ENCODE measurements at regions not wholly inside any gene's neighbourhood (a gene's known extent, or its start where the extent isn't known, plus 50 kb on each side); places are given as distances from the start of the nearest gene placed in this dataset.

DNA sequence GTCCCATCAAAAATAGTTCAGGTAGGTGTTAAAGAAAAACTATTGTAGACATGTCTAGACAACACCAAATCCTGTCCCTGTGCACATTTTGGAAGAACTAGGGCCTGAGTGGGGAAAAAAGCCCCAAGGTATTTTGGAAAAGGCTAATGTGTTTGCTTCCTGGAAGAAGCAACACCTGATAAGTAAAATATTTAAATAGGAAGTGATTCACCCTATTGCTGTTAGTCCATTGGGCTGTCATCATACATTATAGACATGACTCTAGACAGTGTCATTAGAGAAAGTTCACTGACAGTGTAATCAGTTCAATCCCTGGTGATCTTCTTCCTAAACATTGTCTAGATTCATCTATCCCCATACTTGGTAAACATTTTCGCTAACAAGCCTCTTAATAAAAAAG lies 465.3 kb downstream of the CBLN4 start:
- TF ChIP-seq, protein P1, sequence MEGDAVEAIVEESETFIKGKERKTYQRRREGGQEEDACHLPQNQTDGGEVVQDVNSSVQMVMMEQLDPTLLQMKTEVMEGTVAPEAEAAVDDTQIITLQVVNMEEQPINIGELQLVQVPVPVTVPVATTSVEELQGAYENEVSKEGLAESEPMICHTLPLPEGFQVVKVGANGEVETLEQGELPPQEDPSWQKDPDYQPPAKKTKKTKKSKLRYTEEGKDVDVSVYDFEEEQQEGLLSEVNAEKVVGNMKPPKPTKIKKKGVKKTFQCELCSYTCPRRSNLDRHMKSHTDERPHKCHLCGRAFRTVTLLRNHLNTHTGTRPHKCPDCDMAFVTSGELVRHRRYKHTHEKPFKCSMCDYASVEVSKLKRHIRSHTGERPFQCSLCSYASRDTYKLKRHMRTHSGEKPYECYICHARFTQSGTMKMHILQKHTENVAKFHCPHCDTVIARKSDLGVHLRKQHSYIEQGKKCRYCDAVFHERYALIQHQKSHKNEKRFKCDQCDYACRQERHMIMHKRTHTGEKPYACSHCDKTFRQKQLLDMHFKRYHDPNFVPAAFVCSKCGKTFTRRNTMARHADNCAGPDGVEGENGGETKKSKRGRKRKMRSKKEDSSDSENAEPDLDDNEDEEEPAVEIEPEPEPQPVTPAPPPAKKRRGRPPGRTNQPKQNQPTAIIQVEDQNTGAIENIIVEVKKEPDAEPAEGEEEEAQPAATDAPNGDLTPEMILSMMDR (IDR thresholded peaks at IDR 0.05; ENCODE audit: extremely low read depth, insufficient read depth, missing control alignments): no peak
- DNase-seq (ENCODE audit: low spot score): no peak
- in situ Hi-C loops (cut with MboI; ENCODE audit: low pct_unique_long_range_greater_than_20kb, low sequenced_read_pairs, unreplicated experiment): no loop called here

DNA sequence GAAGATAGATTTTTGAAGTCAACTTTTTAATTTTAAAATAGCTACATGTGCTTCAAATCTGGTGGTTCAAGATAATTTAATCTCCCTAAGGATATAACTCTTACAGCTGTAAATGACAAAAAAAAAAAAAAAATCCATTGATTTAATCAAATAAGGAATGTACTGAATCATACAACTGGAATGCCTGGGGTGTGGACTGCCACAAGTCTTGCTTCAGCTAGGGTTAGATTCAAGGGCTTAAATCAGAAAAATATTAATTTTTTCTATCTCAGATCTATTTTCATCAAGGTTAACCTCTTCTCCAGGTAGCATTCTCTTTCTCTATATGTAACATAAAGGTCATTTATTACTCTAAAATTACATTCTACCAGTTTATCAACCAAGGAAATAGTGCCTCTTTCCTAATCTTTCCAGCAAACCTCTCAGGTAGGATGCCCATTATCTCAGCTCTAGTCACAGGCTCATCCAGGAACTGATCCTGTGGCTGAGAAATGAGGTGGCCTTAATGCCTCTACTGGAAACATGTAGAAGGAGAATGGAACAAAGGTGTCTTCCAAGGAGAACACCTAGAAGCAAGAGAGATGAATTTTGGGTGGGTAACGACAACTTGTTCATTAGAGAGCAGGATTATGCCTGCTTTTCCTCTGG lies 466.9 kb downstream of the CBLN4 start:
- in situ Hi-C loops (cut with MboI; ENCODE audit: low pct_unique_long_range_greater_than_20kb, low sequenced_read_pairs, unreplicated experiment): no loop called here

DNA sequence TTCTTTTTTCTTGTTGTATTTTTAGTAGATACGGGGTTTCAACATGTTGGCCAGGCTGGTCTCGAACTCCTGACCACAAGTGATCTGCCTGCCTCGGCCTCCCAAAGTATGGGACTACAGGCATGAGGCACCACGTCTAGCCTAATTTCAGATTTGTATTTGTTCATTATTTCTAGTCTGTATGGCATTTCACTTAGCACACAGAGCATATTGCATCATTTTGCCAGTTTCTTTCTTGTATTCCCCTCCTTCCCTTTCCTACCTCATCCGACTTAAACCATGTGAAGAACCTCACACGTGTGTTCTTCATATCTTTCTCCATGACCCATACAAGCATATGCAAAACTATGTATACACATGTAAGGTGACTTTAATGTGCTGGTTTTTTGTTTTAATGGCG lies 470.0 kb downstream of the CBLN4 start:
- TF ChIP-seq, protein P1 (IDR thresholded peaks at IDR 0.05; ENCODE audit: extremely low read depth, insufficient read depth, missing control alignments): no peak
- DNase-seq (ENCODE audit: low spot score): no peak
- in situ Hi-C loops (cut with MboI; ENCODE audit: low pct_unique_long_range_greater_than_20kb, low sequenced_read_pairs, unreplicated experiment): no loop called here

More for the DNA sequence above, 466.9 kb downstream of the CBLN4 start:
- no peak for DNase-seq (ENCODE audit: low spot score)
- TF ChIP-seq, protein P1 (IDR thresholded peaks at IDR 0.05; ENCODE audit: extremely low read depth, insufficient read depth, missing control alignments): no peak

DNA sequence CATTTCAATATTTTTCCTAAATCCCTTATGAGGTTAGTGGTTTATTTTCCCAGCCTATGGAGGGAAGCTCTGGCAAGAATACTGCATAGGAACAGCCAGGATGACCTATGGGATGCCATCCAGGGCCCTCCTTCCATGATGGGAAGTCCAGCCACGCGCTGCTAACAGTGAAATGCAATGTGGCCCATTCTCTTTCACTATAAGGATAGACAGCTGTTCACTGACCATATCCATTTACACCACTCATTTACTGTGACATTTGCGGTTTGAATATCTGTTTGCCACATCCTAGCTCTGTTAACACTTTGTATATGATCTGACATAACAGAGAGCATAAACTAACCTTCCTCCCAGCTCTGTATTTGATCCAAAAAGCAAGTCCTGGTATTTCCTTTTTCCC lies 471.7 kb downstream of the CBLN4 start:
- in situ Hi-C loops (cut with MboI; ENCODE audit: low pct_unique_long_range_greater_than_20kb, low sequenced_read_pairs, unreplicated experiment): no loop called here
- no peak for DNase-seq (ENCODE audit: low spot score)
- TF ChIP-seq, protein P1 (IDR thresholded peaks at IDR 0.05; ENCODE audit: extremely low read depth, insufficient read depth, missing control alignments): no peak

DNA sequence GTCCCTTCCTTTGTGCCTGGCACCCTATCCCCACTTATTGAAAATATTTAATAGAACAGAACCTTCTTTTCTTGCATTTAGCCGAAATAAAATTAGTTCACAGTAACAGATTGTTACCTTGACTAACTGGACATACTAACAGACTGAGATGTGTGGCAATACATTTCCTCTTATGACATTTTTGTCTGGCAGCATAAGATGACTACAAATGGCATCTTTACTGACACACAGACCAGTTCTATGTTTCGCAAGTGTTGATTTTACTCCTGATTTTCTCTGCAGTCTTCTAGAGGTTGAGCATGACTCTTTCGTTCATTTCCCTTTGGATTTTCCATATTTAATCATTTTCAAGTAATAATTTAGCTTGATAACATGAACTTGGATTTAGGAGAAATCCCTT lies 474.6 kb downstream of the CBLN4 start:
- in situ Hi-C loops (cut with MboI; ENCODE audit: low pct_unique_long_range_greater_than_20kb, low sequenced_read_pairs, unreplicated experiment): no loop called here
- no peak for DNase-seq (ENCODE audit: low spot score)
- TF ChIP-seq, protein P1 (IDR thresholded peaks at IDR 0.05; ENCODE audit: extremely low read depth, insufficient read depth, missing control alignments): no peak

DNA sequence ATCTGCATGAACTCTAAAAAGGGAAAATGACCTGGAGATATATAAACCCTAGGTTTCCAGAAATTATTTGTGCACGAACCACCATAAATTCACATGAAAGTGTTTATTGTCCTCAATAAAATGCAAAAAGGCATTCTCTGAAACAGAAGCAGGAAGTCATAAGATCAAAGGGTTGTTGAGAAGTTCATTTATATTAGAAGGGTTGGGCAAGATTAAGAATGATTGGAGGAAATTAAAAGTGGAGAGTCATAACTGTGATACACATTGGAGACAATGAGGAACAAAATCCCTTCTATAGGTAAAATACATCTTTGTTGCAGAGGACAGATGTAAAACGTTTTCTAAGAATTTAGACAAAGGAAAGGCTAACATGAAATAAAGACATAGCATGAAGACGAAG lies 476.8 kb downstream of the CBLN4 start:
- in situ Hi-C loops (cut with MboI; ENCODE audit: low pct_unique_long_range_greater_than_20kb, low sequenced_read_pairs, unreplicated experiment): no loop called here
- TF ChIP-seq, protein P1 (IDR thresholded peaks at IDR 0.05; ENCODE audit: extremely low read depth, insufficient read depth, missing control alignments): no peak
- DNase-seq (ENCODE audit: low spot score): no peak

Measured in GM13977 (cell line).